Activated T-cell treated with anti-CD3 and anti-CD28 coated beads, Interleukin-2, amount 50 U/mL, for 48 hours (primary cell): ENCODE measurements at regions not wholly inside any gene's neighbourhood (a gene's known extent, or its start where the extent isn't known, plus 50 kb on each side); places are given as distances from the start of the nearest gene placed in this dataset.

Experiments
- DNase-seq, 2 experiments: peaks; one replicate each; pipeline ENCODE4 v3.0.0-alpha.2; 2020

GRCh38 chr10:3421537-3422257 is 249.1 kb upstream of the PITRM1 start:
- DNase-seq, result no peak

- no peak for DNase-seq
These were observed 248.2 kb upstream of the PITRM1 start for GRCh38 chr10:3420527-3421469.

- DNase-seq, result peak; percentile 27 to 33
These were observed 247.3 kb upstream of the PITRM1 start for GRCh38 chr10:3419719-3420495.

- no peak for DNase-seq
These were observed 246.3 kb upstream of the PITRM1 start for GRCh38 chr10:3418926-3419325.

GRCh38 chr10:3418041-3418754 is 245.6 kb upstream of the PITRM1 start:
- no peak for DNase-seq

GRCh38 chr10:3417096-3417495 is 244.5 kb upstream of the PITRM1 start:
- no peak for DNase-seq

GRCh38 chr10:3415878-3416605 is 243.5 kb upstream of the PITRM1 start:
- no peak for DNase-seq

- peak in 1 of 2 experiments; percentile 8 for DNase-seq
These were observed 242.6 kb upstream of the PITRM1 start for GRCh38 chr10:3415038-3415736.

- DNase-seq, result peak in 1 of 2 experiments; percentile 1
These were observed 242.1 kb upstream of the PITRM1 start for GRCh38 chr10:3414667-3415023.

GRCh38 chr10:3413937-3414666 is 241.5 kb upstream of the PITRM1 start:
- DNase-seq, result peak in 1 of 2 experiments; percentile 4

GRCh38 chr10:3412646-3413045 is 240.1 kb upstream of the PITRM1 start:
- DNase-seq, result peak in 1 of 2 experiments; percentile 2

GRCh38 chr10:3412071-3412582 is 239.5 kb upstream of the PITRM1 start:
- no peak for DNase-seq

- DNase-seq, result no peak
These were observed 238.5 kb upstream of the PITRM1 start for GRCh38 chr10:3411044-3411443.

GRCh38 chr10:3409928-3410327 is 237.3 kb upstream of the PITRM1 start:
- DNase-seq, result no peak

- DNase-seq, result no peak
These were observed 236.2 kb upstream of the PITRM1 start for GRCh38 chr10:3408603-3409365.

- DNase-seq, result peak in 1 of 2 experiments; percentile 10
These were observed 234.6 kb upstream of the PITRM1 start for GRCh38 chr10:3407208-3407607.

GRCh38 chr10:3406556-3406955 is 234.0 kb upstream of the PITRM1 start:
- DNase-seq, result peak in 1 of 2 experiments; percentile 9

GRCh38 chr10:3404381-3404780 is 231.8 kb upstream of the PITRM1 start:
- no peak for DNase-seq

- DNase-seq, result no peak
These were observed 229.7 kb upstream of the PITRM1 start for GRCh38 chr10:3402187-3402751.
